Tibial artery (tissue), 4 donors: ENCODE measurements at regions not wholly inside any gene's neighbourhood (a gene's known extent, or its start where the extent isn't known, plus 50 kb on each side); places are given as distances from the start of the nearest gene placed in this dataset.
A peak's percentile ranks its signal among the peaks of the same experiment; 100 is the strongest.

ENCODE experiments used
- DNase-seq, 2 donors: peaks; one replicate each; pipeline ENCODE4 v3.0.0-alpha.2; 2019
- H3K27ac ChIP-seq, 2 donors: fragments of 200-600 bp; sonication (generic) in 1 of 2; 1 replicate in 1 of 2; 2 replicates in 1 of 2; pipeline ENCODE4 v1.5.1; 2018 to 2019; ENCODE audit warnings: mild to moderate bottlenecking in 1 of 2
- H3K27me3 ChIP-seq, 2 donors: fragments of 200-600 bp; sonication (generic) in 1 of 2; one replicate each; pipeline versions ENCODE4 v1.5.1 to v1.6.0; 2016 to 2019
- H3K36me3 ChIP-seq, 3 donors: fragments of 200-600 bp; sonication (generic) in 2 of 3; one replicate each; pipeline ENCODE4 v1.5.1; 2016 to 2019; ENCODE audit warnings: mild to moderate bottlenecking in 2 of 3
- H3K4me1 ChIP-seq, 4 donors: fragments of 200-600 bp; sonication (generic) in 2 of 4; 1 replicate in 3 of 4; 2 replicates in 1 of 4; pipeline ENCODE4 v1.5.1; 2016 to 2019
- H3K4me3 ChIP-seq, 2 donors: fragments of 200-600 bp; sonication (generic) in 1 of 2; 1 replicate in 1 of 2; 2 replicates in 1 of 2; pipeline ENCODE4 v1.5.1; 2018 to 2019; ENCODE audit warnings: mild to moderate bottlenecking in 2 of 2
- H3K9me3 ChIP-seq, 3 donors: fragments of 200-600 bp; sonication (generic) in 1 of 3; one replicate each; pipeline ENCODE4 v1.5.1; 2016 to 2019
- intact Hi-C: fragments of 100-400 bp; cut with DNase I; formaldehyde crosslinking; loops from one replicate; pipeline ENCODE4 v1.15.0; 2023; ENCODE audit warnings: low total_unique reads
- TF ChIP-seq, protein P1 (sequence below), 2 experiments: fragments of 200-600 bp in 1 of 2; fragments of 450-650 bp in 1 of 2; IDR thresholded peaks; one replicate each; pipeline ENCODE4 v1.5.1; 2017 to 2019; ENCODE audit warnings: antibody characterized with exemption in 2 of 2, mild to moderate bottlenecking in 1 of 2, moderate library complexity in 1 of 2

GRCh38 chr2:236700703-236701102 is 131.1 kb downstream of the ACKR3 start:
- no peak overlapping the region for H3K27ac ChIP-seq
- H3K9me3 ChIP-seq: no peaks in the 10 kb centered on the region
- intact Hi-C loops: no loop called here
- no peaks in the 10 kb centered on the region for H3K36me3 ChIP-seq
- H3K4me1 ChIP-seq: no peaks in the 10 kb centered on the region
- no peaks in the 10 kb centered on the region for H3K27me3 ChIP-seq
- H3K4me3 ChIP-seq: no peak overlapping the region
- TF ChIP-seq, protein P1, sequence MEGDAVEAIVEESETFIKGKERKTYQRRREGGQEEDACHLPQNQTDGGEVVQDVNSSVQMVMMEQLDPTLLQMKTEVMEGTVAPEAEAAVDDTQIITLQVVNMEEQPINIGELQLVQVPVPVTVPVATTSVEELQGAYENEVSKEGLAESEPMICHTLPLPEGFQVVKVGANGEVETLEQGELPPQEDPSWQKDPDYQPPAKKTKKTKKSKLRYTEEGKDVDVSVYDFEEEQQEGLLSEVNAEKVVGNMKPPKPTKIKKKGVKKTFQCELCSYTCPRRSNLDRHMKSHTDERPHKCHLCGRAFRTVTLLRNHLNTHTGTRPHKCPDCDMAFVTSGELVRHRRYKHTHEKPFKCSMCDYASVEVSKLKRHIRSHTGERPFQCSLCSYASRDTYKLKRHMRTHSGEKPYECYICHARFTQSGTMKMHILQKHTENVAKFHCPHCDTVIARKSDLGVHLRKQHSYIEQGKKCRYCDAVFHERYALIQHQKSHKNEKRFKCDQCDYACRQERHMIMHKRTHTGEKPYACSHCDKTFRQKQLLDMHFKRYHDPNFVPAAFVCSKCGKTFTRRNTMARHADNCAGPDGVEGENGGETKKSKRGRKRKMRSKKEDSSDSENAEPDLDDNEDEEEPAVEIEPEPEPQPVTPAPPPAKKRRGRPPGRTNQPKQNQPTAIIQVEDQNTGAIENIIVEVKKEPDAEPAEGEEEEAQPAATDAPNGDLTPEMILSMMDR (IDR thresholded peaks at IDR 0.05): no peak
- DNase-seq: peak in 1 of 2 donors; percentile 49

- Histone ChIP-seq H3K9me3 (no peaks in the 10 kb centered on the region), H3K36me3 (no peaks in the 10 kb centered on the region), H3K27ac (no peak overlapping the region), H3K4me1 (no peaks in the 10 kb centered on the region), H3K4me3 (no peak overlapping the region), H3K27me3 (no peaks in the 10 kb centered on the region)
- intact Hi-C loops: no loop called here
- TF ChIP-seq, protein P1 (IDR thresholded peaks at IDR 0.05): no peak
- peak in 1 of 2 donors; percentile 19 for DNase-seq
Observed at GRCh38 chr2:236702657-236703372, 133.2 kb downstream of the ACKR3 start.

DNA sequence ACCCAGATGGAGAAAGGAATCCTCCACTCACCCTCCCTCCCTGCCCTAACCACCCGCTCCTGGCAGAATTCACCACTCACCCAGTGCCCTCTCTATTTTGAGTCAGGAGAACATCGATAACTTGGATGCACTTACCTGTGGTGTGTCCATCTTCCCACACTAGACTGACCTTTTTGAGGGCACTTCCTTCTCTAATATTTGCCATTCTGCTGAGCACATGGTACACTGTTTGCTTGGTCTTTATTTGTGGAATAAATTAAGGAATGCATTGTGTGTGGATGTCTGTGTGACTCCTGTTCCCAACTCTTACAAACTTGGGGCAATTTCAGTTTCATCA is 133.7 kb downstream of the ACKR3 start:
- H3K4me3 ChIP-seq: no peak overlapping the region

DNA sequence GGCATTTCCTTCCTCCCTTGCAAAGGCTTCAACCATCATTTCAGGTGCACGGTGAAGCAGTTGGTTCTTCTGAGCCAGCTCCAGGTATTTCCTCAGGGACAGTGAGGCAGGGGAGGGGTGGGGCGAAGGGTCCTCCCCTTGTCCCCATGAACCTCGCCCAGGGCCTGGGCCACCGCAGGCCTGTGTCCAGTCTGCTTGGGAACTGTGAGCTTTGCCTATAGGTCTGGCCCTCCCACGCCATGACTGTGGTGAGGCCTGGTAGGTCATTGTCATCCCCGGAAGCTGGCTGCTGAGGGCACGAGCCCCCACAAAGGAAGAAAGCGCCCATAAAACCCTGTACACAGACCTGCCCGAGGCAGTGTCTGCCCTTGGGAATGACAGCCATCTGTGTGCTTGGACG is 134.3 kb downstream of the ACKR3 start:
- H3K27me3 ChIP-seq: no peaks in the 10 kb centered on the region
- H3K4me3 ChIP-seq: no peak overlapping the region
- intact Hi-C loops: no loop called here
- peak in 1 of 2 donors; percentile 63 for DNase-seq
- no peaks in the 10 kb centered on the region for H3K36me3 ChIP-seq
- no peaks in the 10 kb centered on the region for H3K4me1 ChIP-seq
- H3K27ac ChIP-seq: no peak overlapping the region
- no peaks in the 10 kb centered on the region for H3K9me3 ChIP-seq
- TF ChIP-seq, protein P1 (IDR thresholded peaks at IDR 0.05): no peak

More for the DNA sequence above, 133.7 kb downstream of the ACKR3 start:
- no peak for DNase-seq
- H3K4me1 ChIP-seq: no peaks in the 10 kb centered on the region
- no peaks in the 10 kb centered on the region for H3K36me3 ChIP-seq
- H3K9me3 ChIP-seq: no peaks in the 10 kb centered on the region
- TF ChIP-seq, protein P1 (IDR thresholded peaks at IDR 0.05): no peak
- no peak overlapping the region for H3K27ac ChIP-seq
- intact Hi-C loops: no loop called here
- H3K27me3 ChIP-seq: no peaks in the 10 kb centered on the region

- Histone ChIP-seq H3K27me3 (no peaks in the 10 kb centered on the region), H3K36me3 (no peaks in the 10 kb centered on the region), H3K9me3 (no peaks in the 10 kb centered on the region), H3K4me1 (no peaks in the 10 kb centered on the region), H3K27ac (no peak overlapping the region), H3K4me3 (no peak overlapping the region)
- intact Hi-C loops: no loop called here
- TF ChIP-seq, protein P1 (IDR thresholded peaks at IDR 0.05): no peak
- no peak for DNase-seq
Observed at GRCh38 chr2:236704887-236705286, 135.3 kb downstream of the ACKR3 start.
